Hematopoietic multipotent progenitor cell treated with erythropoietin and hydrocortisone succinate and interleukin-3 and kit ligand, for 15 days (in vitro differentiated cells): ENCODE measurements at regions not wholly inside any gene's neighbourhood (a gene's known extent, or its start where the extent isn't known, plus 50 kb on each side); places are given as distances from the start of the nearest gene placed in this dataset.

Source experiments
- DNase-seq: peaks from one replicate; pipeline ENCODE4 v3.0.0-alpha.2; 2015; ENCODE audit warnings: low spot score

GRCh38 chr16:86632206-86632605 lies 53.9 kb downstream of the FOXL1 start:
- DNase-seq: no peak

GRCh38 chr16:86632944-86633343 lies 54.6 kb downstream of the FOXL1 start:
- DNase-seq: no peak

- DNase-seq: no peak
These were observed 55.9 kb downstream of the FOXL1 start for GRCh38 chr16:86634292-86634691.

- DNase-seq: no peak
These were observed 57.0 kb downstream of the FOXL1 start for GRCh38 chr16:86635176-86635876.

GRCh38 chr16:86635926-86636325 lies 57.6 kb downstream of the FOXL1 start:
- DNase-seq: no peak

- DNase-seq: no peak
These were observed 59.4 kb downstream of the FOXL1 start for GRCh38 chr16:86637744-86638143.

- no peak for DNase-seq
These were observed 60.3 kb downstream of the FOXL1 start for GRCh38 chr16:86638642-86639041.

- no peak for DNase-seq
These were observed 61.0 kb downstream of the FOXL1 start for GRCh38 chr16:86639354-86639753.

- no peak for DNase-seq
These were observed 62.0 kb downstream of the FOXL1 start for GRCh38 chr16:86640265-86640843.

GRCh38 chr16:86642087-86642486 lies 63.7 kb downstream of the FOXL1 start:
- DNase-seq: no peak

GRCh38 chr16:86643671-86644070 lies 65.3 kb downstream of the FOXL1 start:
- DNase-seq: no peak

- no peak for DNase-seq
These were observed 69.2 kb downstream of the FOXL1 start for GRCh38 chr16:86647561-86647960.

GRCh38 chr16:86649875-86650274 lies 71.5 kb downstream of the FOXL1 start:
- DNase-seq: no peak

GRCh38 chr16:86651013-86651627 lies 72.8 kb downstream of the FOXL1 start:
- no peak for DNase-seq

- no peak for DNase-seq
These were observed 73.5 kb downstream of the FOXL1 start for GRCh38 chr16:86651823-86652222.

- DNase-seq: no peak
These were observed 75.1 kb downstream of the FOXL1 start for GRCh38 chr16:86653285-86654006.

GRCh38 chr16:86657972-86658371 lies 79.6 kb downstream of the FOXL1 start:
- no peak for DNase-seq

GRCh38 chr16:86660623-86661022 lies 82.3 kb downstream of the FOXL1 start:
- DNase-seq: no peak

GRCh38 chr16:86661706-86662105 lies 83.4 kb downstream of the FOXL1 start:
- DNase-seq: no peak

GRCh38 chr16:86662195-86662594 lies 83.8 kb downstream of the FOXL1 start:
- no peak for DNase-seq

- DNase-seq: no peak
These were observed 84.4 kb downstream of the FOXL1 start for GRCh38 chr16:86662740-86663139.

GRCh38 chr16:86663685-86664521 lies 85.6 kb downstream of the FOXL1 start:
- DNase-seq: no peak
